ENCODE measurements at regions not wholly inside any gene's neighbourhood (a gene's known extent, or its start where the extent isn't known, plus 50 kb on each side); places are given as distances from the start of the nearest gene placed in this dataset.

GRCh38 chr2:3982160-3982559 lies 278.8 kb downstream of the DCDC2C start:
- CTCF ChIA-PET, result no interaction called here
- H3K79me2 ChIP-seq (ENCODE audit: low read depth), result no peaks in the 10 kb centered on the region
- intact Hi-C loops (cut with micrococcal nuclease; ENCODE audit: unreplicated experiment), result no loop called here
- no TSS peak for BruUV-seq (replicated peaks)
- no peaks in the 10 kb centered on the region for H3K4me1 ChIP-seq (replicated peaks; ENCODE audit: insufficient read depth)
- H3F3A ChIP-seq (ENCODE audit: insufficient read depth, low read depth), result no peaks in the 10 kb centered on the region
- TF ChIP-seq, protein P1, sequence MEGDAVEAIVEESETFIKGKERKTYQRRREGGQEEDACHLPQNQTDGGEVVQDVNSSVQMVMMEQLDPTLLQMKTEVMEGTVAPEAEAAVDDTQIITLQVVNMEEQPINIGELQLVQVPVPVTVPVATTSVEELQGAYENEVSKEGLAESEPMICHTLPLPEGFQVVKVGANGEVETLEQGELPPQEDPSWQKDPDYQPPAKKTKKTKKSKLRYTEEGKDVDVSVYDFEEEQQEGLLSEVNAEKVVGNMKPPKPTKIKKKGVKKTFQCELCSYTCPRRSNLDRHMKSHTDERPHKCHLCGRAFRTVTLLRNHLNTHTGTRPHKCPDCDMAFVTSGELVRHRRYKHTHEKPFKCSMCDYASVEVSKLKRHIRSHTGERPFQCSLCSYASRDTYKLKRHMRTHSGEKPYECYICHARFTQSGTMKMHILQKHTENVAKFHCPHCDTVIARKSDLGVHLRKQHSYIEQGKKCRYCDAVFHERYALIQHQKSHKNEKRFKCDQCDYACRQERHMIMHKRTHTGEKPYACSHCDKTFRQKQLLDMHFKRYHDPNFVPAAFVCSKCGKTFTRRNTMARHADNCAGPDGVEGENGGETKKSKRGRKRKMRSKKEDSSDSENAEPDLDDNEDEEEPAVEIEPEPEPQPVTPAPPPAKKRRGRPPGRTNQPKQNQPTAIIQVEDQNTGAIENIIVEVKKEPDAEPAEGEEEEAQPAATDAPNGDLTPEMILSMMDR (conservative IDR thresholded peaks at IDR 0.05), result no peak
- no peak for TF ChIP-seq EZH2 (IDR thresholded peaks at IDR 0.05; ENCODE audit: low read depth)
- H3K36me3 ChIP-seq (ENCODE audit: low read depth), result no peaks in the 10 kb centered on the region
- no peak overlapping the region for H3K4me3 ChIP-seq
- H2AFZ ChIP-seq, result no peak overlapping the region
- no peak overlapping the region for H3K4me2 ChIP-seq
- peaks cover 5% of the 10 kb centered on the region; the same call in 1 of the 2 replicates for H3K27me3 ChIP-seq (ENCODE audit: insufficient read depth, low read depth)
- no peaks in the 10 kb centered on the region for H3K9me3 ChIP-seq (ENCODE audit: insufficient read depth, low read depth)
- H3K27ac ChIP-seq, result no peak overlapping the region
- DNase-seq, result no peak
- no peaks in the 10 kb centered on the region for H4K20me1 ChIP-seq (ENCODE audit: insufficient read depth)
- POLR2A ChIA-PET (ENCODE audit: unreplicated experiment), result no interaction called here
- no peaks in the 10 kb centered on the region for H3K9me2 ChIP-seq (ENCODE audit: insufficient read depth)

- Histone ChIP-seq H2AFZ (no peak overlapping the region), H3K4me3 (no peak overlapping the region), H3K36me3 (ENCODE audit: low read depth) (no peaks in the 10 kb centered on the region), H3K9me3 (ENCODE audit: insufficient read depth, low read depth) (no peaks in the 10 kb centered on the region), H3F3A (ENCODE audit: insufficient read depth, low read depth) (no peaks in the 10 kb centered on the region), H3K27ac (no peak overlapping the region), H3K79me2 (ENCODE audit: low read depth) (no peaks in the 10 kb centered on the region), H3K27me3 (ENCODE audit: insufficient read depth, low read depth) (peaks cover 5% of the 10 kb centered on the region; the same call in 1 of the 2 replicates), H3K4me2 (no peak overlapping the region), H4K20me1 (ENCODE audit: insufficient read depth) (no peaks in the 10 kb centered on the region), H3K9me2 (ENCODE audit: insufficient read depth) (no peaks in the 10 kb centered on the region), H3K4me1 (replicated peaks; ENCODE audit: insufficient read depth) (no peaks in the 10 kb centered on the region)
- no peak for TF ChIP-seq EZH2 (IDR thresholded peaks at IDR 0.05; ENCODE audit: low read depth)
- TF ChIP-seq, protein P1 (conservative IDR thresholded peaks at IDR 0.05), result no peak
- intact Hi-C loops (cut with micrococcal nuclease; ENCODE audit: unreplicated experiment), result no loop called here
- ChIA-PET CTCF (no interaction called here), POLR2A (ENCODE audit: unreplicated experiment) (no interaction called here)
- no peak for DNase-seq
- no TSS peak for BruUV-seq (replicated peaks)
Observed at GRCh38 chr2:3986063-3986462, 282.7 kb downstream of the DCDC2C start.

DNA sequence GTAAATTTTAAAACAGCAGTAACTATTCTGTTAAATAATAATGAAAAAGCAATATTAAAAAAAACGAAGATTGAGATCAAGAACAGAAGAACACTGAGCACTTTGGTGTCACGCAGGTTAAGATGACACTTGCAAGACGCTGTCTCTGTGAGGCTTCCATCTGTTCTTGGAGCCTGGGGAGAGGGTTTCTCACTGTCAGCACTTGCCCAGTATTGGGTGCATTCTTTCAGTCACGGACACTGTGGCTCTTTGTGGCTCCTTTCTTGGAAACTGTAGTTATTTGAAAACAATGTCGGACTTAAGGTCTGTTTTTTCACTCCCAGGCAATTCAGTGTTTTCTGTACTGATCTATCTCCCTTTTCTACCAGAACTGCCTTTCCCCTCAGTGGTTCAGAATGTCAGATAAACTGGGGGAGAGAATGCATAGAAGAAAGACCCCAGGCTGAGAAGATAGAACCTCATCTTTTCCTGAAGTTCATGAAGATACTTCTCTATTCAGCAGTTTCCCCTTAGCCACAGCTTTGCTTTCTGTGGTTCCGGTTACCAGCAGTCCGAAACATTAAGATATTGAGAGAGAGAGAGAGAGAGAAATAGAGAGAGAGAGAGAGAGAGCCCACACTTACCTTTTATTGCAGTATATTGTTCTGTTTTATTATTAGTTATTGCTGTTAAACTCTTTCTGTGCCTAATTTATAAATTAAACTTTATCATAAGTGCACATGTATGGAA lies 283.3 kb downstream of the DCDC2C start:
- ChIA-PET POLR2A (ENCODE audit: unreplicated experiment) (no interaction called here), CTCF (no interaction called here)
- BruUV-seq (replicated peaks), result no TSS peak
- no peak for TF ChIP-seq EZH2 (IDR thresholded peaks at IDR 0.05; ENCODE audit: low read depth)
- TF ChIP-seq, protein P1 (conservative IDR thresholded peaks at IDR 0.05), result no peak
- Histone ChIP-seq H3K27ac (no peak overlapping the region), H3K27me3 (ENCODE audit: insufficient read depth, low read depth) (peaks cover 5% of the 10 kb centered on the region; the same call in 1 of the 2 replicates), H4K20me1 (ENCODE audit: insufficient read depth) (no peaks in the 10 kb centered on the region), H3F3A (ENCODE audit: insufficient read depth, low read depth) (no peaks in the 10 kb centered on the region), H2AFZ (no peak overlapping the region), H3K4me1 (replicated peaks; ENCODE audit: insufficient read depth) (no peaks in the 10 kb centered on the region), H3K4me2 (no peak overlapping the region), H3K9me2 (ENCODE audit: insufficient read depth) (no peaks in the 10 kb centered on the region), H3K4me3 (no peak overlapping the region), H3K9me3 (ENCODE audit: insufficient read depth, low read depth) (no peaks in the 10 kb centered on the region), H3K36me3 (ENCODE audit: low read depth) (no peaks in the 10 kb centered on the region), H3K79me2 (ENCODE audit: low read depth) (no peaks in the 10 kb centered on the region)
- no peak for DNase-seq
- intact Hi-C loops (cut with micrococcal nuclease; ENCODE audit: unreplicated experiment), result no loop called here
